H9 (cell line): ENCODE measurements at regions not wholly inside any gene's neighbourhood (a gene's known extent, or its start where the extent isn't known, plus 50 kb on each side); places are given as distances from the start of the nearest gene placed in this dataset.
"Not testable (repeated sequence)": the region's sequence is repeated elsewhere in the genome, so short reads cannot be mapped to it uniquely, and the experiment has no call there.

ENCODE experiments used
- DNase-seq: peaks from one replicate; pipeline ENCODE4 v3.0.0-alpha.2; 2017
- H2AFZ ChIP-seq: one replicate; pipeline ENCODE4 v1.6.1; 2013; ENCODE audit warnings: mild to moderate bottlenecking, low read length, control low read depth, moderate library complexity
- H2AK5ac ChIP-seq: 2 replicates; pipeline ENCODE4 v1.6.1; 2013; ENCODE audit warnings: low read length, control low read depth, mixed read lengths; ENCODE audit not compliant: insufficient read length
- H2BK120ac ChIP-seq: one replicate; pipeline ENCODE4 v1.6.1; 2013; ENCODE audit warnings: low read depth, mild to moderate bottlenecking, low read length, control low read depth, inconsistent platforms; ENCODE audit not compliant: poor library complexity, severe bottlenecking
- H2BK12ac ChIP-seq: 2 replicates; pipeline ENCODE4 v1.6.1; 2013; ENCODE audit warnings: low read length, control low read depth, mixed read lengths, low read depth; ENCODE audit not compliant: insufficient read length
- H2BK15ac ChIP-seq: 2 replicates; pipeline ENCODE4 v1.6.1; 2013; ENCODE audit warnings: low read depth, low read length, control low read depth
- H2BK20ac ChIP-seq: one replicate; pipeline ENCODE4 v1.6.1; 2013; ENCODE audit warnings: low read depth, mild to moderate bottlenecking, low read length, control low read depth, inconsistent platforms; ENCODE audit not compliant: poor library complexity, severe bottlenecking
- H2BK5ac ChIP-seq: 2 replicates; pipeline ENCODE4 v1.6.1; 2013; ENCODE audit warnings: low read length, control low read depth, mixed read lengths; ENCODE audit not compliant: insufficient read length
- H3K14ac ChIP-seq: 2 replicates; pipeline ENCODE4 v1.6.1; 2013; ENCODE audit warnings: low read length, control low read depth; ENCODE audit not compliant: insufficient read depth
- H3K18ac ChIP-seq: 2 replicates; pipeline ENCODE4 v1.6.1; 2013; ENCODE audit warnings: low read depth, mild to moderate bottlenecking, mixed read lengths, low read length, control low read depth; ENCODE audit not compliant: insufficient read length
- H3K23ac ChIP-seq: 2 replicates; pipeline ENCODE4 v1.6.1; 2013; ENCODE audit warnings: low read length, control low read depth, mixed read lengths, low read depth; ENCODE audit not compliant: insufficient read length
- H3K23me2 ChIP-seq: 2 replicates; pipeline ENCODE4 v1.6.1; 2013; ENCODE audit warnings: low read depth, mild to moderate bottlenecking, mixed read lengths, low read length, control low read depth; ENCODE audit not compliant: insufficient read length, poor library complexity, severe bottlenecking
- H3K27ac ChIP-seq: 2 replicates; pipeline ENCODE4 v1.5.1; 2013; ENCODE audit warnings: low read length, control low read depth, mixed read lengths, low read depth; ENCODE audit not compliant: insufficient read length
- H3K27me3 ChIP-seq: 2 replicates; pipeline ENCODE4 v1.6.1; 2013; ENCODE audit warnings: low read length, control low read depth, inconsistent platforms; ENCODE audit not compliant: insufficient read depth
- H3K4ac ChIP-seq: 2 replicates; pipeline ENCODE4 v1.6.1; 2013; ENCODE audit warnings: low read depth, mild to moderate bottlenecking, control low read depth, inconsistent platforms, low read length, moderate library complexity
- H3K4me1 ChIP-seq: 2 replicates; pipeline ENCODE4 v1.6.1; 2013; ENCODE audit warnings: low read length, control low read depth, inconsistent platforms; ENCODE audit not compliant: insufficient read depth
- H3K4me2 ChIP-seq: 2 replicates; pipeline ENCODE4 v1.6.1; 2013; ENCODE audit warnings: low read length, control low read depth, mixed read lengths; ENCODE audit not compliant: insufficient read length, insufficient read depth
- H3K56ac ChIP-seq: 2 replicates; pipeline ENCODE4 v1.6.1; 2013; ENCODE audit warnings: low read depth, mild to moderate bottlenecking, mixed read lengths, low read length, control low read depth; ENCODE audit not compliant: insufficient read length
- H3K79me1 ChIP-seq: 2 replicates; pipeline ENCODE4 v1.6.1; 2013; ENCODE audit warnings: low read depth, mild to moderate bottlenecking, moderate library complexity, low read length, control low read depth, inconsistent platforms; ENCODE audit not compliant: insufficient read depth, poor library complexity, severe bottlenecking
- H3K79me2 ChIP-seq: 2 replicates; pipeline ENCODE4 v1.6.1; 2013; ENCODE audit warnings: low read length, control low read depth, inconsistent platforms; ENCODE audit not compliant: insufficient read depth
- H3K9ac ChIP-seq: 2 replicates; pipeline ENCODE4 v1.6.1; 2013; ENCODE audit warnings: low read length, control low read depth, mixed read lengths; ENCODE audit not compliant: insufficient read length; ENCODE audit errors: extremely low read depth
- H3K9me3 ChIP-seq: one replicate; pipeline ENCODE4 v1.6.1; 2013; ENCODE audit warnings: low read depth, low read length, inconsistent platforms; ENCODE audit not compliant: control insufficient read depth
- H3T11ph ChIP-seq: one replicate; pipeline ENCODE4 v1.6.1; 2013; ENCODE audit warnings: mild to moderate bottlenecking, low read length, control low read depth, inconsistent platforms
- H4K20me1 ChIP-seq: one replicate; pipeline ENCODE4 v1.6.1; 2013; ENCODE audit not compliant: control insufficient read depth, insufficient read length, insufficient read depth
- H4K5ac ChIP-seq: 2 replicates; pipeline ENCODE4 v1.6.1; 2013; ENCODE audit warnings: low read depth, mild to moderate bottlenecking, mixed read lengths, low read length, control low read depth; ENCODE audit not compliant: insufficient read length
- H4K8ac ChIP-seq: replicated peaks from 2 replicates; pipeline ENCODE4 v1.6.1; 2013; ENCODE audit warnings: low read length, control low read depth, mixed read lengths, low read depth; ENCODE audit not compliant: insufficient read length
- H4K91ac ChIP-seq: 2 replicates; pipeline ENCODE4 v1.6.1; 2013; ENCODE audit warnings: low read depth, mild to moderate bottlenecking, moderate library complexity, mixed read lengths, low read length, control low read depth; ENCODE audit not compliant: insufficient read length
- H3K27ac Mint-ChIP-seq, 3 experiments: 2 replicates in 2 of 3; 3 replicates in 1 of 3; pipeline ENCODE4 v1.8.0; 2020 to 2021; ENCODE audit warnings: mixed read lengths in 3 of 3, mild to moderate bottlenecking in 1 of 3, moderate library complexity in 1 of 3
- H3K27me3 Mint-ChIP-seq: 2 replicates; pipeline ENCODE4 v1.8.0; 2021; ENCODE audit warnings: low read depth, mild to moderate bottlenecking, moderate library complexity, mixed read lengths
- H3K36me3 Mint-ChIP-seq, 3 experiments: 2 replicates in 2 of 3; 3 replicates in 1 of 3; pipeline ENCODE4 v1.8.0; 2020 to 2021; ENCODE audit warnings: low read depth in 3 of 3, mixed read lengths in 3 of 3; ENCODE audit not compliant: insufficient read depth in 1 of 3
- H3K4me1 Mint-ChIP-seq, 2 experiments: 2 replicates each; pipeline ENCODE4 v1.8.0; 2020; ENCODE audit warnings: mixed read lengths in 2 of 2
- H3K4me3 Mint-ChIP-seq, 2 experiments: 2 replicates in 1 of 2; 3 replicates in 1 of 2; pipeline ENCODE4 v1.8.0; 2020 to 2021; ENCODE audit warnings: mild to moderate bottlenecking in 2 of 2, mixed read lengths in 2 of 2, moderate library complexity in 1 of 2
- H3K9me3 Mint-ChIP-seq, 2 experiments: 2 replicates in 1 of 2; 3 replicates in 1 of 2; pipeline ENCODE4 v1.8.0; 2020; ENCODE audit warnings: mild to moderate bottlenecking in 2 of 2, mixed read lengths in 2 of 2, moderate library complexity in 1 of 2
- WGBS: extraction: QIAGEN DNeasy Blood & Tissue Kit; methylation state at CpG from one replicate; pipeline ENCODE4 v1.1.7; 2013; ENCODE audit warnings: missing lambda C conversion rate, low lambda C conversion rate, mixed read lengths; ENCODE audit not compliant: insufficient read length; ENCODE audit errors: extremely low coverage; 5-methylcytosine and 5-hydroxymethylcytosine counted together

GRCh38 chr21:6130734-6131133, 4390.6 kb upstream of the TPTE start:
- H3K14ac ChIP-seq, H3K27ac Mint-ChIP-seq, H3T11ph ChIP-seq, H3K79me2 ChIP-seq, H4K8ac ChIP-seq, H2AFZ ChIP-seq, H2BK15ac ChIP-seq, H3K9me3 ChIP-seq, H3K27me3 Mint-ChIP-seq, H3K36me3 Mint-ChIP-seq, H3K9ac ChIP-seq, H4K20me1 ChIP-seq, H3K9me3 Mint-ChIP-seq, H3K27ac ChIP-seq, H3K27me3 ChIP-seq, H2BK120ac ChIP-seq, H2BK5ac ChIP-seq, H3K4me1 ChIP-seq, H2BK20ac ChIP-seq, H3K18ac ChIP-seq, H2AK5ac ChIP-seq, H3K4ac ChIP-seq, DNase-seq, H3K23me2 ChIP-seq, H3K23ac ChIP-seq, H3K56ac ChIP-seq, H3K4me3 Mint-ChIP-seq, H3K79me1 ChIP-seq, H4K5ac ChIP-seq, H3K4me2 ChIP-seq, H4K91ac ChIP-seq, H3K4me1 Mint-ChIP-seq, H2BK12ac ChIP-seq: not testable (repeated sequence)
- no CpG with 5 or more reads among the region's 13 CpGs for WGBS

GRCh38 chr21:6133373-6133772, 4388.0 kb upstream of the TPTE start:
- H3K18ac ChIP-seq, H2BK15ac ChIP-seq, H3K4me2 ChIP-seq, H3K4me3 Mint-ChIP-seq, H3K79me2 ChIP-seq, H3K27me3 ChIP-seq, H3K56ac ChIP-seq, H4K20me1 ChIP-seq, H3K23me2 ChIP-seq, H3K14ac ChIP-seq, H2BK20ac ChIP-seq, H4K8ac ChIP-seq, H3K9ac ChIP-seq, H2BK5ac ChIP-seq, H3K27ac Mint-ChIP-seq, H3K9me3 Mint-ChIP-seq, H3K4ac ChIP-seq, H2BK120ac ChIP-seq, DNase-seq, H2AFZ ChIP-seq, H4K5ac ChIP-seq, H3K4me1 ChIP-seq, H3K27me3 Mint-ChIP-seq, H3K4me1 Mint-ChIP-seq, H3K9me3 ChIP-seq, H2BK12ac ChIP-seq, H3K27ac ChIP-seq, H3K23ac ChIP-seq, H2AK5ac ChIP-seq, H3K79me1 ChIP-seq, H4K91ac ChIP-seq, H3T11ph ChIP-seq, H3K36me3 Mint-ChIP-seq: not testable (repeated sequence)
- no CpG with 5 or more reads among the region's 11 CpGs for WGBS
